Esophagus muscularis mucosa (tissue), 4 donors: ENCODE measurements at regions not wholly inside any gene's neighbourhood (a gene's known extent, or its start where the extent isn't known, plus 50 kb on each side); places are given as distances from the start of the nearest gene placed in this dataset.

Experiments
- DNase-seq: peaks from one replicate; pipeline ENCODE4 v3.0.0-alpha.2; 2017; ENCODE audit errors: extremely low spot score
- H3K27ac ChIP-seq, 4 donors: fragments of 200-600 bp; sonication (generic); replicated peaks in 1 of 4; 1 replicate in 3 of 4; 2 replicates in 1 of 4; pipeline ENCODE4 v1.5.1; 2016 to 2019; ENCODE audit warnings: mild to moderate bottlenecking in 1 of 4
- H3K27me3 ChIP-seq, 4 donors: fragments of 200-600 bp; sonication (generic); one replicate each; pipeline versions ENCODE4 v1.5.1 to v1.6.0; 2016 to 2019
- H3K36me3 ChIP-seq, 4 donors: fragments of 200-600 bp; sonication (generic); one replicate each; pipeline ENCODE4 v1.5.1; 2016 to 2019
- H3K4me1 ChIP-seq, 4 donors: fragments of 200-600 bp; sonication (generic); one replicate each; pipeline ENCODE4 v1.5.1; 2016 to 2019
- H3K4me3 ChIP-seq, 4 donors: fragments of 200-600 bp; sonication (generic); 1 replicate in 2 of 4; 2 replicates in 2 of 4; pipeline ENCODE4 v1.5.1; 2016 to 2019; ENCODE audit warnings: mild to moderate bottlenecking in 4 of 4, moderate library complexity in 1 of 4
- H3K9me3 ChIP-seq, 4 donors: fragments of 200-600 bp; sonication (generic); 1 replicate in 3 of 4; 2 replicates in 1 of 4; pipeline ENCODE4 v1.5.1; 2016 to 2019
- EP300 ChIP-seq: sonication (generic); formaldehyde crosslinking; IDR thresholded peaks from one replicate; pipeline ENCODE4 v1.6.1; 2017; ENCODE audit warnings: antibody characterized with exemption
- POLR2A ChIP-seq: fragments of 450-650 bp; IDR thresholded peaks from one replicate; pipeline ENCODE4 v1.6.1; 2017; ENCODE audit warnings: antibody characterized with exemption, moderate library complexity, mild to moderate bottlenecking, low read depth
- POLR2AphosphoS5 ChIP-seq, 2 donors: sonication (generic); formaldehyde crosslinking; IDR thresholded peaks; one replicate each; pipeline ENCODE4 v1.6.1; 2017; ENCODE audit warnings: antibody characterized with exemption in 2 of 2
- WGBS: methylation state at CpG from one replicate; pipeline ENCODE4 v1.1.5; 2018; 5-methylcytosine and 5-hydroxymethylcytosine counted together
- intact Hi-C: fragments of 100-400 bp; cut with DNase I; formaldehyde crosslinking; loops from one replicate; pipeline ENCODE4 v1.15.1; 2023
- TF ChIP-seq, protein P1 (sequence below), 3 experiments: fragments of 200-600 bp in 2 of 3; fragments of 450-650 bp in 1 of 3; sonication (generic) in 2 of 3; IDR thresholded peaks; one replicate each; pipeline ENCODE4 v1.5.1; 2017 to 2019; ENCODE audit warnings: antibody characterized with exemption in 3 of 3, mild to moderate bottlenecking in 2 of 3, moderate library complexity in 1 of 3

DNA sequence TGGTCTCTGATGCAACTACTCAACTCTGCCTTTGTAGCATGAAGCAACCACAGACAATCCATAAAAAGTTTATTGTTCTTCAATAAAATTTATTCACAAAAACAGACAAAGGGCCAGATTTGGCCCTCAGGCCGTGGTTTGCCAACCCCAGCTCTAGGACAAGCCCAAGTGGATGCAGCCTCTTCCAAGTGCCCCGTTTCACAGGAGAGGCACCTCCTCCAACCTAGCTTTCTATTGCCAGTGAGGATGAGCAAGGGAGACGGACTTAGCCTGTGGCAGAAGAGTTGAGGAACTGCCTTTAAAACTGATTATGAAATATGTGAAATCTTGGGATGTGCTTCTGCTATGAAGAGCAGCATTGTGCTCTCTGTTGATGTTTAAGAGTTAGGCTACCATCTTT is 105.4 kb downstream of the PSMG1 start:
- H3K27ac ChIP-seq: no peak overlapping the region
- H3K27me3 ChIP-seq: peaks cover 0 to 23% (median 0%) of the 10 kb centered on the region in 4 donors
- peaks cover 0 to 10% (median under 1%) of the 10 kb centered on the region in 4 donors for H3K4me1 ChIP-seq
- peaks cover 0 to 3% (median 0%) of the 10 kb centered on the region in 4 donors for H3K9me3 ChIP-seq
- DNase-seq: no peak
- no peak for TF ChIP-seq POLR2AphosphoS5 (IDR thresholded peaks at IDR 0.05)
- TF ChIP-seq, protein P1, sequence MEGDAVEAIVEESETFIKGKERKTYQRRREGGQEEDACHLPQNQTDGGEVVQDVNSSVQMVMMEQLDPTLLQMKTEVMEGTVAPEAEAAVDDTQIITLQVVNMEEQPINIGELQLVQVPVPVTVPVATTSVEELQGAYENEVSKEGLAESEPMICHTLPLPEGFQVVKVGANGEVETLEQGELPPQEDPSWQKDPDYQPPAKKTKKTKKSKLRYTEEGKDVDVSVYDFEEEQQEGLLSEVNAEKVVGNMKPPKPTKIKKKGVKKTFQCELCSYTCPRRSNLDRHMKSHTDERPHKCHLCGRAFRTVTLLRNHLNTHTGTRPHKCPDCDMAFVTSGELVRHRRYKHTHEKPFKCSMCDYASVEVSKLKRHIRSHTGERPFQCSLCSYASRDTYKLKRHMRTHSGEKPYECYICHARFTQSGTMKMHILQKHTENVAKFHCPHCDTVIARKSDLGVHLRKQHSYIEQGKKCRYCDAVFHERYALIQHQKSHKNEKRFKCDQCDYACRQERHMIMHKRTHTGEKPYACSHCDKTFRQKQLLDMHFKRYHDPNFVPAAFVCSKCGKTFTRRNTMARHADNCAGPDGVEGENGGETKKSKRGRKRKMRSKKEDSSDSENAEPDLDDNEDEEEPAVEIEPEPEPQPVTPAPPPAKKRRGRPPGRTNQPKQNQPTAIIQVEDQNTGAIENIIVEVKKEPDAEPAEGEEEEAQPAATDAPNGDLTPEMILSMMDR (IDR thresholded peaks at IDR 0.05): no peak
- no peak for TF ChIP-seq POLR2A
- no peak for TF ChIP-seq EP300
- WGBS: 70% methylated on average over 2 of the region's 3 CpGs
- no peaks in the 10 kb centered on the region for H3K36me3 ChIP-seq
- H3K4me3 ChIP-seq: no peak overlapping the region
- intact Hi-C loops: no loop called here

- Histone ChIP-seq H3K9me3 (peaks cover 0 to 3% (median 0%) of the 10 kb centered on the region in 4 donors), H3K27me3 (peaks cover 0 to 6% (median 0%) of the 10 kb centered on the region in 4 donors), H3K4me3 (no peak overlapping the region), H3K4me1 (peaks cover 0 to 10% (median 0%) of the 10 kb centered on the region in 4 donors), H3K36me3 (no peaks in the 10 kb centered on the region), H3K27ac (no peak overlapping the region)
- intact Hi-C loops: no loop called here
- DNase-seq: no peak
- TF ChIP-seq EP300: no peak
- TF ChIP-seq POLR2A: no peak
- TF ChIP-seq POLR2AphosphoS5 (IDR thresholded peaks at IDR 0.05): no peak
- TF ChIP-seq, protein P1 (IDR thresholded peaks at IDR 0.05): no peak
Measured at GRCh38 chr21:39074508-39074907, 108.7 kb downstream of the PSMG1 start.

GRCh38 chr21:39073717-39074116 is 109.5 kb downstream of the PSMG1 start:
- DNase-seq: no peak
- Histone ChIP-seq H3K4me3 (no peak overlapping the region), H3K27me3 (no peaks in the 10 kb centered on the region), H3K9me3 (peaks cover 0 to 3% (median 0%) of the 10 kb centered on the region in 4 donors), H3K27ac (no peak overlapping the region), H3K4me1 (peaks cover 0 to 10% (median 0%) of the 10 kb centered on the region in 4 donors), H3K36me3 (no peaks in the 10 kb centered on the region)
- intact Hi-C loops: no loop called here
- no peak for TF ChIP-seq POLR2AphosphoS5 (IDR thresholded peaks at IDR 0.05)
- TF ChIP-seq, protein P1 (IDR thresholded peaks at IDR 0.05): no peak
- WGBS: 86% methylated on average over 4 of the region's 4 CpGs

GRCh38 chr21:39073063-39073462 is 110.2 kb downstream of the PSMG1 start:
- DNase-seq: no peak
- intact Hi-C loops: no loop called here
- peaks cover 0 to 10% (median 0%) of the 10 kb centered on the region in 4 donors for H3K4me1 ChIP-seq
- H3K27me3 ChIP-seq: no peaks in the 10 kb centered on the region
- TF ChIP-seq EP300 (no peak), POLR2AphosphoS5 (IDR thresholded peaks at IDR 0.05) (no peak), POLR2A (no peak)
- TF ChIP-seq, protein P1 (IDR thresholded peaks at IDR 0.05): no peak
- H3K9me3 ChIP-seq: peaks cover 0 to 3% (median 0%) of the 10 kb centered on the region in 4 donors
- H3K36me3 ChIP-seq: no peaks in the 10 kb centered on the region
- 80% methylated on average over 3 of the region's 3 CpGs for WGBS
- H3K4me3 ChIP-seq: no peak overlapping the region
- H3K27ac ChIP-seq: no peak overlapping the region

GRCh38 chr21:39072468-39072867 is 110.8 kb downstream of the PSMG1 start:
- intact Hi-C loops: no loop called here
- Histone ChIP-seq H3K4me1 (peaks cover 0 to 10% (median 1%) of the 10 kb centered on the region in 4 donors), H3K27me3 (no peaks in the 10 kb centered on the region), H3K36me3 (no peaks in the 10 kb centered on the region), H3K27ac (no peak overlapping the region), H3K4me3 (no peak overlapping the region), H3K9me3 (peaks cover 0 to 3% (median 0%) of the 10 kb centered on the region in 4 donors)
- no peak for DNase-seq
- TF ChIP-seq EP300: no peak
- TF ChIP-seq POLR2AphosphoS5 (IDR thresholded peaks at IDR 0.05): no peak
- TF ChIP-seq, protein P1 (IDR thresholded peaks at IDR 0.05): no peak
- 88% methylated on average over 2 of the region's 2 CpGs for WGBS
